ENCODE measurements at regions not wholly inside any gene's neighbourhood (a gene's known extent, or its start where the extent isn't known, plus 50 kb on each side); places are given as distances from the start of the nearest gene placed in this dataset.

DNA sequence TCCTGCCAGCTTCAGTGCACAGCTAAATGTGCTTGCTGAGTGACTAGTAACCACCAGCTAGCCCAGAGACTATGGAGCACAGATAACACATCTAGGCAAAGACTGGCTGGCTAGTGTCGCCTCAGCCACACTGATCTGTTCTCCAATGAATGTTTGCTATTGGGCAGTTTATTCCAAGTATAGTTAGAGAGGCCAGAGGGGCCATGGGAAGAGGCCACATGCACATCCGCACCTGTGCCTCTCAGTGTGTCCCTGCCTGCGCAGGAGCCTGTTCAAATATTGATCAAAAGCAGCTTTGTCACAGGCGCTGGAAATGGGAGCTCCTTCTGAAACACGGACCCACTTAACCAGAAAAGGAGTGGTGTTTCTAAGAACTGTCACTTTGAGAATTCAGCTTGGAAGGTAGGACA, 51.3 kb upstream of the ATP1A1 start:
- Histone ChIP-seq H3K36me3 (replicated peaks in 1 of 2; ENCODE audit: control insufficient read depth in 1 of 2, insufficient read depth in 2 of 2, low read length in 1 of 2) (no peaks in the 10 kb centered on the region), H3K4me3 (ENCODE audit: low read depth in 2 of 2, low read length in 1 of 2) (no peak overlapping the region), H4K20me1 (ENCODE audit: insufficient read depth) (no peaks in the 10 kb centered on the region), H2AFZ (ENCODE audit: low read depth) (no peak overlapping the region), H3F3A (replicated peaks; ENCODE audit: insufficient read depth) (no peaks in the 10 kb centered on the region), H3K27ac (ENCODE audit: low read depth in 2 of 2, low read length in 1 of 2) (no peak overlapping the region), H3K4me1 (ENCODE audit: control insufficient read depth in 1 of 2, insufficient read depth in 2 of 2, low read depth in 1 of 2, low read length in 1 of 2) (no peaks in the 10 kb centered on the region; a peak in 2 of 4 replicates), H3K27me3 (ENCODE audit: insufficient read depth) (no peaks in the 10 kb centered on the region), H3K79me2 (ENCODE audit: insufficient read depth) (no peaks in the 10 kb centered on the region), H3K9ac (no peak overlapping the region), H3K9me2 (no peaks in the 10 kb centered on the region), H3K9me3 (no peaks in the 10 kb centered on the region), H3K4me2 (no peak overlapping the region)
- TF ChIP-seq MXI1 (IDR thresholded peaks at IDR 0.05; ENCODE audit: low read depth, low read length) (no peak), GABPA (IDR thresholded peaks at IDR 0.05; ENCODE audit: low read depth) (no peak), JUND (IDR thresholded peaks at IDR 0.05) (no peak), POLR2AphosphoS5 (IDR thresholded peaks at IDR 0.05; ENCODE audit: low read depth, low read length) (no peak), FOSL2 (IDR thresholded peaks at IDR 0.05; ENCODE audit: borderline replicate concordance, low read depth) (no peak), RXRA (IDR thresholded peaks at IDR 0.05; ENCODE audit: borderline replicate concordance, low read depth) (no peak), ELF1 (IDR thresholded peaks at IDR 0.05) (no peak), NFIC (IDR thresholded peaks at IDR 0.05; ENCODE audit: borderline replicate concordance) (no peak), MAX (IDR thresholded peaks at IDR 0.05; ENCODE audit: low read depth) (no peak)
- TF ChIP-seq, protein P1, sequence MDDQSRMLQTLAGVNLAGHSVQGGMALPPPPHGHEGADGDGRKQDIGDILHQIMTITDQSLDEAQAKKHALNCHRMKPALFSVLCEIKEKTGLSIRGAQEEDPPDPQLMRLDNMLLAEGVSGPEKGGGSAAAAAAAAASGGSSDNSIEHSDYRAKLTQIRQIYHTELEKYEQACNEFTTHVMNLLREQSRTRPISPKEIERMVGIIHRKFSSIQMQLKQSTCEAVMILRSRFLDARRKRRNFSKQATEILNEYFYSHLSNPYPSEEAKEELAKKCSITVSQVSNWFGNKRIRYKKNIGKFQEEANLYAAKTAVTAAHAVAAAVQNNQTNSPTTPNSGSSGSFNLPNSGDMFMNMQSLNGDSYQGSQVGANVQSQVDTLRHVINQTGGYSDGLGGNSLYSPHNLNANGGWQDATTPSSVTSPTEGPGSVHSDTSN (IDR thresholded peaks at IDR 0.05), result no peak
- TF ChIP-seq, protein P2, sequence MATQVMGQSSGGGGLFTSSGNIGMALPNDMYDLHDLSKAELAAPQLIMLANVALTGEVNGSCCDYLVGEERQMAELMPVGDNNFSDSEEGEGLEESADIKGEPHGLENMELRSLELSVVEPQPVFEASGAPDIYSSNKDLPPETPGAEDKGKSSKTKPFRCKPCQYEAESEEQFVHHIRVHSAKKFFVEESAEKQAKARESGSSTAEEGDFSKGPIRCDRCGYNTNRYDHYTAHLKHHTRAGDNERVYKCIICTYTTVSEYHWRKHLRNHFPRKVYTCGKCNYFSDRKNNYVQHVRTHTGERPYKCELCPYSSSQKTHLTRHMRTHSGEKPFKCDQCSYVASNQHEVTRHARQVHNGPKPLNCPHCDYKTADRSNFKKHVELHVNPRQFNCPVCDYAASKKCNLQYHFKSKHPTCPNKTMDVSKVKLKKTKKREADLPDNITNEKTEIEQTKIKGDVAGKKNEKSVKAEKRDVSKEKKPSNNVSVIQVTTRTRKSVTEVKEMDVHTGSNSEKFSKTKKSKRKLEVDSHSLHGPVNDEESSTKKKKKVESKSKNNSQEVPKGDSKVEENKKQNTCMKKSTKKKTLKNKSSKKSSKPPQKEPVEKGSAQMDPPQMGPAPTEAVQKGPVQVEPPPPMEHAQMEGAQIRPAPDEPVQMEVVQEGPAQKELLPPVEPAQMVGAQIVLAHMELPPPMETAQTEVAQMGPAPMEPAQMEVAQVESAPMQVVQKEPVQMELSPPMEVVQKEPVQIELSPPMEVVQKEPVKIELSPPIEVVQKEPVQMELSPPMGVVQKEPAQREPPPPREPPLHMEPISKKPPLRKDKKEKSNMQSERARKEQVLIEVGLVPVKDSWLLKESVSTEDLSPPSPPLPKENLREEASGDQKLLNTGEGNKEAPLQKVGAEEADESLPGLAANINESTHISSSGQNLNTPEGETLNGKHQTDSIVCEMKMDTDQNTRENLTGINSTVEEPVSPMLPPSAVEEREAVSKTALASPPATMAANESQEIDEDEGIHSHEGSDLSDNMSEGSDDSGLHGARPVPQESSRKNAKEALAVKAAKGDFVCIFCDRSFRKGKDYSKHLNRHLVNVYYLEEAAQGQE (IDR thresholded peaks at IDR 0.05; ENCODE audit: low read depth, low read length), result no peak
- TF ChIP-seq, protein P3, sequence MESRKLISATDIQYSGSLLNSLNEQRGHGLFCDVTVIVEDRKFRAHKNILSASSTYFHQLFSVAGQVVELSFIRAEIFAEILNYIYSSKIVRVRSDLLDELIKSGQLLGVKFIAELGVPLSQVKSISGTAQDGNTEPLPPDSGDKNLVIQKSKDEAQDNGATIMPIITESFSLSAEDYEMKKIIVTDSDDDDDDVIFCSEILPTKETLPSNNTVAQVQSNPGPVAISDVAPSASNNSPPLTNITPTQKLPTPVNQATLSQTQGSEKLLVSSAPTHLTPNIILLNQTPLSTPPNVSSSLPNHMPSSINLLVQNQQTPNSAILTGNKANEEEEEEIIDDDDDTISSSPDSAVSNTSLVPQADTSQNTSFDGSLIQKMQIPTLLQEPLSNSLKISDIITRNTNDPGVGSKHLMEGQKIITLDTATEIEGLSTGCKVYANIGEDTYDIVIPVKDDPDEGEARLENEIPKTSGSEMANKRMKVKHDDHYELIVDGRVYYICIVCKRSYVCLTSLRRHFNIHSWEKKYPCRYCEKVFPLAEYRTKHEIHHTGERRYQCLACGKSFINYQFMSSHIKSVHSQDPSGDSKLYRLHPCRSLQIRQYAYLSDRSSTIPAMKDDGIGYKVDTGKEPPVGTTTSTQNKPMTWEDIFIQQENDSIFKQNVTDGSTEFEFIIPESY (IDR thresholded peaks at IDR 0.05; ENCODE audit: borderline replicate concordance, low read depth), result no peak
- WGBS (ENCODE audit: low lambda C conversion rate), result 59% methylated on average over 5 of the region's 5 CpGs
- CTCF ChIA-PET, result interaction anchor here (1.0 to 1.6 kb wide), 2 partner anchors 163 to 183 kb away, joined by 6 to 7 read pairs; no protein-coding TSS in a partner anchor
- POLR2A ChIA-PET, result no interaction called here
- DNase-seq, result no peak

Measured in SK-N-SH (cell line).